PFSK-1 (cell line): ENCODE measurements at regions not wholly inside any gene's neighbourhood (a gene's known extent, or its start where the extent isn't known, plus 50 kb on each side); places are given as distances from the start of the nearest gene placed in this dataset.

Source experiments
- POLR2AphosphoS5 ChIP-seq: IDR thresholded peaks from 2 replicates; pipeline ENCODE4 v1.6.1; 2012; ENCODE audit warnings: low read depth, mild to moderate bottlenecking, control low read depth, low read length, moderate library complexity
- SIN3A ChIP-seq: IDR thresholded peaks from 2 replicates; pipeline ENCODE4 v1.6.1; 2012; ENCODE audit warnings: mild to moderate bottlenecking, low read length, moderate library complexity, borderline replicate concordance; ENCODE audit not compliant: insufficient read depth
- TAF1 ChIP-seq: IDR thresholded peaks from 2 replicates; pipeline ENCODE4 v1.6.1; 2012; ENCODE audit warnings: low read length, control low read depth, borderline replicate concordance; ENCODE audit not compliant: insufficient read depth
- TF ChIP-seq, protein P1 (sequence below), 2 experiments: IDR thresholded peaks; 2 replicates each; pipeline versions ENCODE4 v1.6.1 to v1.8.0; 2011 to 2012; ENCODE audit warnings: low read depth in 2 of 2, low read length in 2 of 2, control low read depth in 1 of 2, inconsistent platforms in 1 of 2, mild to moderate bottlenecking in 1 of 2, moderate library complexity in 1 of 2; ENCODE audit not compliant: insufficient read depth in 1 of 2

- no peak for TF ChIP-seq POLR2AphosphoS5
- no peak for TF ChIP-seq TAF1
- TF ChIP-seq SIN3A: no peak
- TF ChIP-seq, protein P1, sequence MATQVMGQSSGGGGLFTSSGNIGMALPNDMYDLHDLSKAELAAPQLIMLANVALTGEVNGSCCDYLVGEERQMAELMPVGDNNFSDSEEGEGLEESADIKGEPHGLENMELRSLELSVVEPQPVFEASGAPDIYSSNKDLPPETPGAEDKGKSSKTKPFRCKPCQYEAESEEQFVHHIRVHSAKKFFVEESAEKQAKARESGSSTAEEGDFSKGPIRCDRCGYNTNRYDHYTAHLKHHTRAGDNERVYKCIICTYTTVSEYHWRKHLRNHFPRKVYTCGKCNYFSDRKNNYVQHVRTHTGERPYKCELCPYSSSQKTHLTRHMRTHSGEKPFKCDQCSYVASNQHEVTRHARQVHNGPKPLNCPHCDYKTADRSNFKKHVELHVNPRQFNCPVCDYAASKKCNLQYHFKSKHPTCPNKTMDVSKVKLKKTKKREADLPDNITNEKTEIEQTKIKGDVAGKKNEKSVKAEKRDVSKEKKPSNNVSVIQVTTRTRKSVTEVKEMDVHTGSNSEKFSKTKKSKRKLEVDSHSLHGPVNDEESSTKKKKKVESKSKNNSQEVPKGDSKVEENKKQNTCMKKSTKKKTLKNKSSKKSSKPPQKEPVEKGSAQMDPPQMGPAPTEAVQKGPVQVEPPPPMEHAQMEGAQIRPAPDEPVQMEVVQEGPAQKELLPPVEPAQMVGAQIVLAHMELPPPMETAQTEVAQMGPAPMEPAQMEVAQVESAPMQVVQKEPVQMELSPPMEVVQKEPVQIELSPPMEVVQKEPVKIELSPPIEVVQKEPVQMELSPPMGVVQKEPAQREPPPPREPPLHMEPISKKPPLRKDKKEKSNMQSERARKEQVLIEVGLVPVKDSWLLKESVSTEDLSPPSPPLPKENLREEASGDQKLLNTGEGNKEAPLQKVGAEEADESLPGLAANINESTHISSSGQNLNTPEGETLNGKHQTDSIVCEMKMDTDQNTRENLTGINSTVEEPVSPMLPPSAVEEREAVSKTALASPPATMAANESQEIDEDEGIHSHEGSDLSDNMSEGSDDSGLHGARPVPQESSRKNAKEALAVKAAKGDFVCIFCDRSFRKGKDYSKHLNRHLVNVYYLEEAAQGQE (IDR thresholded peaks at IDR 0.05; ENCODE audit: insufficient read depth in 1 of 2, low read depth in 2 of 2, low read length in 2 of 2): no peak
These were observed 747.8 kb downstream of the CDH18 start for GRCh38 chr5:19240170-19240569.
